Uterus (tissue), 2 donors: ENCODE measurements at regions not wholly inside any gene's neighbourhood (a gene's known extent, or its start where the extent isn't known, plus 50 kb on each side); places are given as distances from the start of the nearest gene placed in this dataset.

Experiments
- CTCF ChIP-seq, 4 experiments: fragments of 200-600 bp in 2 of 4; fragments of 450-650 bp in 2 of 4; sonication (generic) in 2 of 4; IDR thresholded peaks; one replicate each; pipeline ENCODE4 v1.5.1; 2016 to 2019; ENCODE audit warnings: antibody characterized with exemption in 4 of 4, mild to moderate bottlenecking in 2 of 4, moderate library complexity in 1 of 4
- POLR2A ChIP-seq, 2 donors: fragments of 450-650 bp; IDR thresholded peaks; one replicate each; pipeline ENCODE4 v1.6.1; 2016; ENCODE audit warnings: antibody characterized with exemption in 2 of 2, mild to moderate bottlenecking in 1 of 2, moderate library complexity in 1 of 2

- TF ChIP-seq POLR2A (IDR thresholded peaks at IDR 0.05) (no peak), CTCF (IDR thresholded peaks at IDR 0.05) (no peak)
Measured at GRCh38 chr22:47657224-47657623, 894.8 kb downstream of the TBC1D22A start.
